K562 (cell line): ENCODE measurements at regions not wholly inside any gene's neighbourhood (a gene's known extent, or its start where the extent isn't known, plus 50 kb on each side); places are given as distances from the start of the nearest gene placed in this dataset.

ENCODE experiments used
- ATAC-seq: fragments of 200-7000 bp; cut with Tn5 transposase; 3 replicates; pipeline ENCODE4 v1.9.1; 2020; ENCODE audit warnings: moderate library complexity
- BruUV-seq: library from RNA; stranded (reverse); fragments of 400-500 nt; replicated peaks from 2 replicates; lab custom pipeline; 2021; lab: Mats Ljungman, UMichigan
- CTCF ChIA-PET: fragments of 300-600 bp; formaldehyde crosslinking; extraction: SDS; loops from one replicate; lab custom pipeline; 2021; ENCODE audit warnings: low intra/inter-chr PET ratio; lab: Yijun Ruan, JAX
- POLR2A ChIA-PET: fragments of 300-600, 350-650 bp; sonication (Branson Sonifier 250); formaldehyde crosslinking; extraction: SDS; loops from one replicate; lab custom pipeline; 2021; ENCODE audit warnings: antibody characterized with exemption, inconsistent platforms; lab: Yijun Ruan, JAX
- DNase-seq, 4 experiments: peaks; one replicate each; pipeline versions ENCODE4 v3.0.0 to v3.0.0-alpha.2; 2011 to 2018; ENCODE audit warnings: low spot score in 3 of 4, mixed read lengths in 3 of 4; ENCODE audit errors: extremely low read depth in 1 of 4
- FAIRE-seq: peaks from 2 replicates; lab custom pipeline; 2011; peaks lifted over from hg19 to GRCh38; lab: Jason Lieb, UNC
- H2AFZ ChIP-seq: 2 replicates; pipeline ENCODE4 v1.6.0; 2011; ENCODE audit warnings: low read depth, low read length, control low read depth, inconsistent platforms
- H3K27ac ChIP-seq: fragments of 200-600 bp; 3 replicates; pipeline ENCODE4 v1.8.0; 2011; ENCODE audit warnings: low read depth, mild to moderate bottlenecking, control low read depth, inconsistent platforms, low read length, moderate library complexity, mixed read lengths; ENCODE audit errors: extremely low read depth
- H3K27me3 ChIP-seq, 2 experiments: fragments of 300-600 bp in 1 of 2; 2 replicates in 1 of 2; 3 replicates in 1 of 2; pipeline versions ENCODE4 v1.6.0 to v1.8.0; 2011; ENCODE audit warnings: inconsistent platforms in 2 of 2, low read length in 2 of 2, mild to moderate bottlenecking in 1 of 2, mixed read lengths in 1 of 2, moderate library complexity in 1 of 2; ENCODE audit not compliant: control insufficient read depth in 2 of 2, insufficient read depth in 2 of 2
- H3K36me3 ChIP-seq: fragments of 300-600 bp; 3 replicates; pipeline ENCODE4 v1.8.0; 2011; ENCODE audit warnings: mild to moderate bottlenecking, low read length, inconsistent platforms; ENCODE audit not compliant: control insufficient read depth, insufficient read depth
- H3K4me1 ChIP-seq, 2 experiments: fragments of 200-600 bp in 1 of 2; replicated peaks in 1 of 2; 2 replicates in 1 of 2; 3 replicates in 1 of 2; pipeline versions ENCODE4 v1.5.1 to v1.8.0; 2011; ENCODE audit warnings: inconsistent platforms in 2 of 2, low read length in 2 of 2, mild to moderate bottlenecking in 1 of 2, mixed read lengths in 1 of 2, moderate library complexity in 1 of 2; ENCODE audit not compliant: control insufficient read depth in 2 of 2, insufficient read depth in 2 of 2
- H3K4me2 ChIP-seq: 2 replicates; pipeline ENCODE4 v1.6.1; 2011; ENCODE audit warnings: low read length, control low read depth, inconsistent platforms, mixed read lengths; ENCODE audit not compliant: insufficient read depth
- H3K4me3 ChIP-seq: fragments of 200-600 bp; sonication (generic), shearing (Covaris generic); 2 replicates; pipeline ENCODE4 v1.5.1; 2016; ENCODE audit warnings: control low read depth, inconsistent platforms
- H3K79me2 ChIP-seq: fragments of 200-600 bp; 3 replicates; pipeline ENCODE4 v1.8.0; 2011; ENCODE audit warnings: low read length, inconsistent platforms; ENCODE audit not compliant: control insufficient read depth, insufficient read depth
- H3K9ac ChIP-seq, 2 experiments: 2 replicates each; pipeline versions ENCODE4 v1.6.0 to v1.6.1; 2011; ENCODE audit warnings: low read depth in 2 of 2, low read length in 2 of 2, control low read depth in 1 of 2, inconsistent platforms in 1 of 2, mild to moderate bottlenecking in 1 of 2, mixed read lengths in 1 of 2; ENCODE audit not compliant: insufficient read depth in 1 of 2
- H3K9me1 ChIP-seq: one replicate; pipeline ENCODE4 v1.6.0; 2011; ENCODE audit warnings: inconsistent platforms, mild to moderate bottlenecking, low read length, moderate library complexity; ENCODE audit not compliant: control insufficient read depth, insufficient read depth
- H3K9me3 ChIP-seq: replicated peaks from 2 replicates; pipeline ENCODE4 v1.5.1; 2011; ENCODE audit warnings: low read depth, low read length, inconsistent platforms; ENCODE audit not compliant: control insufficient read depth, insufficient read depth
- H4K20me1 ChIP-seq: replicated peaks from 2 replicates; pipeline ENCODE4 v1.6.1; 2011; ENCODE audit warnings: low read length, inconsistent platforms, mixed read lengths; ENCODE audit not compliant: control insufficient read depth, insufficient read depth
- ATF2 ChIP-seq: sonication (generic); formaldehyde crosslinking; IDR thresholded peaks from 2 replicates; pipeline ENCODE4 v1.8.1; 2022; ENCODE audit warnings: missing genetic modification reagents
- EGR1 ChIP-seq: fragments of 450-650 bp; conservative IDR thresholded peaks from 2 replicates; pipeline ENCODE4 v1.6.1; 2017; ENCODE audit warnings: mild to moderate bottlenecking
- FOXP1 ChIP-seq: sonication (generic); formaldehyde crosslinking; IDR thresholded peaks from 2 replicates; pipeline ENCODE4 v1.8.0; 2022; ENCODE audit warnings: mild to moderate bottlenecking, missing genetic modification reagents
- HDGF ChIP-seq: fragments of 450-650 bp; IDR thresholded peaks from 2 replicates; pipeline ENCODE4 v1.6.1; 2016
- HMGN3 ChIP-seq: IDR thresholded peaks from 2 replicates; pipeline ENCODE4 v1.6.1; 2011; ENCODE audit warnings: borderline replicate concordance, low read depth, mild to moderate bottlenecking, mixed read lengths, low read length; ENCODE audit not compliant: insufficient read length; ENCODE audit errors: extremely low read depth
- KLF10 ChIP-seq: fragments of 250-450 bp; sonication (Bioruptor Pico); IDR thresholded peaks from 2 replicates; pipeline ENCODE4 v1.6.1; 2021; ENCODE audit warnings: matching md5 sums
- MCM5 ChIP-seq: fragments of 450-650 bp; IDR thresholded peaks from 2 replicates; pipeline ENCODE4 v1.6.1; 2016; ENCODE audit warnings: low read depth
- NR4A1 ChIP-seq, 2 experiments: fragments of 250-450 bp in 1 of 2; fragments of 450-650 bp in 1 of 2; sonication (Bioruptor Pico) in 1 of 2; IDR thresholded peaks; 2 replicates each; pipeline versions ENCODE4 v1.4.0 to v1.6.1; 2016 to 2020; ENCODE audit warnings: mild to moderate bottlenecking in 2 of 2, missing compliant biosample characterization in 1 of 2, missing genetic modification characterization in 1 of 2, moderate library complexity in 1 of 2
- PCBP2 ChIP-seq: fragments of 200-400 bp; formaldehyde crosslinking; IDR thresholded peaks from 2 replicates; pipeline ENCODE4 v1.6.1; 2018; ENCODE audit warnings: low read length, low read depth, mild to moderate bottlenecking, moderate library complexity; ENCODE audit not compliant: poor library complexity, severe bottlenecking
- RBM25 ChIP-seq: fragments of 200-400 bp; formaldehyde crosslinking; IDR thresholded peaks from 2 replicates; pipeline ENCODE4 v1.6.1; 2018; ENCODE audit warnings: low read length, low read depth, moderate library complexity; ENCODE audit not compliant: severe bottlenecking
- SP1 ChIP-seq: sonication (generic); formaldehyde crosslinking; IDR thresholded peaks from 2 replicates; pipeline ENCODE4 v1.8.1; 2022; ENCODE audit warnings: mild to moderate bottlenecking, missing genetic modification reagents
- TFAM ChIP-seq: fragments of 250-450 bp; sonication (Bioruptor Pico); conservative IDR thresholded peaks from 2 replicates; pipeline ENCODE4 v1.5.0; 2021; ENCODE audit warnings: mild to moderate bottlenecking, moderate library complexity
- ZNF354B ChIP-seq: fragments of 250-450 bp; sonication (Bioruptor Pico); IDR thresholded peaks from 2 replicates; pipeline ENCODE4 v1.4.0; 2020
- ZNF764 ChIP-seq: fragments of 250-450 bp; sonication (Bioruptor Pico); IDR thresholded peaks from 2 replicates; pipeline ENCODE4 v1.4.0; 2020; ENCODE audit warnings: low read depth, mild to moderate bottlenecking, moderate library complexity
- WGBS: fragments of 100-300 bp; shearing (Covaris generic); methylation state at CpG from one replicate; pipeline ENCODE4 v1.1.6; 2016; ENCODE audit warnings: low coverage, mixed read lengths; ENCODE audit not compliant: insufficient coverage; ENCODE audit errors: missing lambda C conversion rate; 5-methylcytosine and 5-hydroxymethylcytosine counted together
- in situ Hi-C: fragments of 300-500 bp; cut with MboI; formaldehyde crosslinking; loops from 4 replicates; pipeline ENCODE4 v1.15.0; 2018; ENCODE audit warnings: inconsistent platforms, mixed read lengths
- intact Hi-C: fragments of 100-400 bp; cut with micrococcal nuclease; formaldehyde crosslinking; loops from 2 replicates; pipeline ENCODE4 v1.14.2; 2022
- TF ChIP-seq, protein P1 (sequence below): sonication (generic); formaldehyde crosslinking; IDR thresholded peaks from 2 replicates; pipeline ENCODE4 v1.9.0; 2022; ENCODE audit warnings: mild to moderate bottlenecking, missing genetic modification reagents

DNA sequence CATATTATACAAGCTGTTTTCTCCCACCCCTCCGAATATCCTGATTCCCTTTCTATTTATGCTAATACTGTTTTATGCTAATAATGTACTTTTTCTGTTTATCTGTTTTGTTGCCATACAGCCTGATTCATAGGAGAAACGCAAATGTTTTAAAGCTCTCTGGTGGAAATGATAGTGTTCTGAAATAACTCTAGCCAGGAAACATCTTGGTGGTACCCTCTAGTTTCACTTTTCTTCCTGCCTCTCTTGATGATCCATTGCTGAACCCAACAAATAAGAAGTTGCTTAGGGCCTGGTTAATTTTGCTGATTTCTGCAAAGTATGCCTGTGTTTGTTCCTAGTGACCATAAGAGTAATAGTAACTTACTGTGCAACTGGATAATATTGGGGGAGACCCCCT is 148.4 kb upstream of the KCTD1 start:
- Histone ChIP-seq H3K4me3 (no peak overlapping the region), H3K4me1 (no peaks in the 10 kb centered on the region), H3K4me2 (no peak overlapping the region), H3K79me2 (no peaks in the 10 kb centered on the region), H3K36me3 (no peaks in the 10 kb centered on the region), H2AFZ (no peak overlapping the region), H3K27me3 (no peaks in the 10 kb centered on the region), H4K20me1 (no peaks in the 10 kb centered on the region), H3K9ac (no peak overlapping the region), H3K27ac (no peak overlapping the region), H3K9me3 (no peaks in the 10 kb centered on the region), H3K9me1 (no peaks in the 10 kb centered on the region)
- BruUV-seq: no TSS peak
- ATAC-seq (no peak), DNase-seq (no peak), FAIRE-seq (no peak)
- no peak for TF ChIP-seq HMGN3
- intact Hi-C loops: no loop called here
- ChIA-PET CTCF (no interaction called here), POLR2A (no interaction called here)
- WGBS: 0% methylated on average over 2 of the region's 2 CpGs
- in situ Hi-C loops: no loop called here

DNA sequence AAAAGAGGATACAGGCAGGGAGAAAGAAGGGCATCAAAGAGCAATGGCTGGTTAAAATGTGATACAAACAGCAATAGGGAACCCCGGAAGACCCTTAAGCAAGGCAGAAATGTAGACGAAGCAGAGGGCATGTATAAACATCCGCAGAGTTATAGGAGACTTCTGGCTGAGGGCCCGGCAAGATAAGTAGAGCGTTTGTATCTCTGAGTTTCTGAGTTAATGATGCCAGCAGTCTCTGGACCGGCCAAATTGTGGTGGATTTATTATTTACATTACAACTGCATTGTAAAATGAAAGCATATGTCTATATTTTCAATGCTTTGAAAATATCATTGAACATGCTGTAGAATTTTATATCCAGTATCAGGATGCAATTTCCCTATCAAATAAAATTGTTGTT is 148.0 kb upstream of the KCTD1 start:
- Histone ChIP-seq H3K9me1 (no peaks in the 10 kb centered on the region), H3K4me3 (no peak overlapping the region), H3K79me2 (no peaks in the 10 kb centered on the region), H3K27ac (no peak overlapping the region), H3K9ac (no peak overlapping the region), H4K20me1 (no peaks in the 10 kb centered on the region), H3K4me1 (no peaks in the 10 kb centered on the region), H3K9me3 (no peaks in the 10 kb centered on the region), H2AFZ (no peak overlapping the region), H3K4me2 (no peak overlapping the region), H3K36me3 (no peaks in the 10 kb centered on the region), H3K27me3 (no peaks in the 10 kb centered on the region)
- FAIRE-seq (no peak), DNase-seq (no peak), ATAC-seq (no peak)
- ChIA-PET CTCF (no interaction called here), POLR2A (no interaction called here)
- no TSS peak for BruUV-seq
- no peak for TF ChIP-seq KLF10 (CRISPR knock-in tag)
- no peak for TF ChIP-seq ZNF354B (CRISPR knock-in tag)
- TF ChIP-seq EGR1: no peak
- TF ChIP-seq ZNF764 (CRISPR knock-in tag): no peak
- no peak for TF ChIP-seq PCBP2
- no peak for TF ChIP-seq MCM5
- no peak for TF ChIP-seq ATF2
- TF ChIP-seq TFAM (CRISPR knock-in tag): no peak
- TF ChIP-seq, protein P1, sequence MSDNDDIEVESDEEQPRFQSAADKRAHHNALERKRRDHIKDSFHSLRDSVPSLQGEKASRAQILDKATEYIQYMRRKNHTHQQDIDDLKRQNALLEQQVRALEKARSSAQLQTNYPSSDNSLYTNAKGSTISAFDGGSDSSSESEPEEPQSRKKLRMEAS: no peak
- no peak for TF ChIP-seq NR4A1 (CRISPR knock-in tag; IDR thresholded peaks at IDR 0.05)
- no peak for TF ChIP-seq NR4A1 (tag; IDR thresholded peaks at IDR 0.05)
- TF ChIP-seq SP1 (CRISPR knock-in tag): no peak
- TF ChIP-seq RBM25: no peak
- no peak for TF ChIP-seq HDGF
- no peak for TF ChIP-seq FOXP1 (CRISPR knock-in tag)
- 2% methylated on average over 6 of the region's 6 CpGs for WGBS
- in situ Hi-C loops (no loop called here), intact Hi-C loops (no loop called here)
